Caco-2 (cell line): ENCODE measurements at regions not wholly inside any gene's neighbourhood (a gene's known extent, or its start where the extent isn't known, plus 50 kb on each side); places are given as distances from the start of the nearest gene placed in this dataset.

Experiments used
- BruUV-seq: library from RNA; stranded (reverse); fragments of 400-500 nt; replicated peaks from 2 replicates; lab custom pipeline; 2021; lab: Mats Ljungman, UMichigan
- CTCF ChIA-PET: fragments of 300-600 bp; sonication (Branson Sonifier 250); formaldehyde crosslinking; loops from one replicate; lab custom pipeline; 2022; ENCODE audit warnings: antibody characterized with exemption; lab: Charles Lee
- POLR2A ChIA-PET: fragments of 300-600 bp; sonication (Branson Sonifier 250); formaldehyde crosslinking; loops from one replicate; lab custom pipeline; 2022; ENCODE audit warnings: antibody characterized with exemption; lab: Charles Lee
- DNase-seq, 2 experiments: peaks; one replicate each; pipeline versions ENCODE4 v3.0.0 to v3.0.0-alpha.2; 2020 to 2022
- H3K27me3 ChIP-seq: replicated peaks from 2 replicates; pipeline ENCODE4 v1.6.0; 2011; ENCODE audit warnings: low read length; ENCODE audit not compliant: control insufficient read depth, insufficient read depth
- H3K36me3 ChIP-seq: 2 replicates; pipeline ENCODE4 v1.5.1; 2011; ENCODE audit warnings: low read length; ENCODE audit not compliant: control insufficient read depth, insufficient read depth
- H3K4me1 ChIP-seq: fragments of 250-450 bp; sonication (Bioruptor Pico); 2 replicates; pipeline ENCODE4 v1.5.1; 2020; ENCODE audit warnings: mild to moderate bottlenecking
- H3K4me3 ChIP-seq: 2 replicates; pipeline ENCODE4 v1.5.1; 2011; ENCODE audit warnings: low read depth, mild to moderate bottlenecking, control low read depth, low read length
- H3K9me3 ChIP-seq: fragments of 250-450 bp; sonication (Bioruptor Pico); 2 replicates; pipeline ENCODE4 v1.5.1; 2020; ENCODE audit warnings: mild to moderate bottlenecking, moderate library complexity
- H3K27ac Mint-ChIP-seq: one replicate; pipeline ENCODE4 v1.8.0; 2022; ENCODE audit warnings: mixed read lengths; ENCODE audit not compliant: unreplicated experiment
- H3K27me3 Mint-ChIP-seq: one replicate; pipeline ENCODE4 v1.8.0; 2022; ENCODE audit warnings: mixed read lengths; ENCODE audit not compliant: insufficient read depth, unreplicated experiment
- H3K36me3 Mint-ChIP-seq: one replicate; pipeline ENCODE4 v1.8.0; 2022; ENCODE audit warnings: mild to moderate bottlenecking, mixed read lengths; ENCODE audit not compliant: insufficient read depth, unreplicated experiment
- H3K4me1 Mint-ChIP-seq: one replicate; pipeline ENCODE4 v1.8.0; 2022; ENCODE audit warnings: low read depth, mixed read lengths; ENCODE audit not compliant: unreplicated experiment
- H3K4me3 Mint-ChIP-seq: one replicate; pipeline ENCODE4 v1.8.0; 2022; ENCODE audit warnings: mild to moderate bottlenecking, moderate library complexity, mixed read lengths; ENCODE audit not compliant: unreplicated experiment
- H3K9me3 Mint-ChIP-seq: one replicate; pipeline ENCODE4 v1.8.0; 2022; ENCODE audit warnings: mixed read lengths; ENCODE audit not compliant: unreplicated experiment
- CTCF ChIP-seq, 2 experiments: fragments of 200-600 bp in 1 of 2; IDR thresholded peaks; 1 replicate in 1 of 2; 2 replicates in 1 of 2; pipeline versions ENCODE4 v1.5.1 to v1.8.0; 2011 to 2022; ENCODE audit warnings: antibody characterized with exemption in 1 of 2, control low read depth in 1 of 2, inconsistent platforms in 1 of 2, low read depth in 1 of 2, low read length in 1 of 2, mild to moderate bottlenecking in 1 of 2, moderate library complexity in 1 of 2; ENCODE audit not compliant: insufficient read depth in 1 of 2, severe bottlenecking in 1 of 2, unreplicated experiment in 1 of 2
- intact Hi-C: fragments of 100-400 bp; cut with micrococcal nuclease; formaldehyde crosslinking; loops from one replicate; pipeline ENCODE4 v1.10.0; 2022; ENCODE audit not compliant: unreplicated experiment

GRCh38 chr2:221211653-221212052, 360.5 kb downstream of the EPHA4 start:
- H3K27me3 Mint-ChIP-seq, result no peaks in the 10 kb centered on the region
- BruUV-seq, result no TSS peak
- no peaks in the 10 kb centered on the region for H3K9me3 ChIP-seq

GRCh38 chr2:221212105-221212504, 360.0 kb downstream of the EPHA4 start:
- no peaks in the 10 kb centered on the region for H3K9me3 Mint-ChIP-seq
- no peak for TF ChIP-seq CTCF (IDR thresholded peaks at IDR 0.05; ENCODE audit: insufficient read depth in 1 of 2, low read depth in 1 of 2, low read length in 1 of 2, severe bottlenecking in 1 of 2, unreplicated experiment in 1 of 2)
- H3K36me3 Mint-ChIP-seq, result no peaks in the 10 kb centered on the region

More at GRCh38 chr2:221211653-221212052, 360.5 kb downstream of the EPHA4 start:
- ChIA-PET CTCF (no interaction called here), POLR2A (no interaction called here)
- Histone ChIP-seq H3K36me3 (no peaks in the 10 kb centered on the region), H3K4me1 (no peaks in the 10 kb centered on the region), H3K4me3 (no peak overlapping the region), H3K27me3 (no peaks in the 10 kb centered on the region)
- Mint-ChIP-seq H3K9me3 (no peaks in the 10 kb centered on the region), H3K4me1 (no peaks in the 10 kb centered on the region), H3K36me3 (no peaks in the 10 kb centered on the region), H3K27ac (no peak overlapping the region), H3K4me3 (no peak overlapping the region)
- intact Hi-C loops, result no loop called here
- no peak for DNase-seq
- no peak for TF ChIP-seq CTCF (IDR thresholded peaks at IDR 0.05; ENCODE audit: insufficient read depth in 1 of 2, low read depth in 1 of 2, low read length in 1 of 2, severe bottlenecking in 1 of 2, unreplicated experiment in 1 of 2)

GRCh38 chr2:221215487-221215886, 356.6 kb downstream of the EPHA4 start:
- CTCF ChIA-PET, result no interaction called here
- POLR2A ChIA-PET, result no interaction called here
- BruUV-seq, result no TSS peak

More at GRCh38 chr2:221212105-221212504, 360.0 kb downstream of the EPHA4 start:
- no peaks in the 10 kb centered on the region for H3K27me3 ChIP-seq
- intact Hi-C loops, result no loop called here
- Mint-ChIP-seq H3K4me1 (no peaks in the 10 kb centered on the region), H3K27ac (no peak overlapping the region), H3K27me3 (no peaks in the 10 kb centered on the region), H3K4me3 (no peak overlapping the region)
- no peaks in the 10 kb centered on the region for H3K4me1 ChIP-seq
- no peaks in the 10 kb centered on the region for H3K9me3 ChIP-seq
- no peak for DNase-seq
- no TSS peak for BruUV-seq
- CTCF ChIA-PET, result no interaction called here
- no peaks in the 10 kb centered on the region for H3K36me3 ChIP-seq
- no peak overlapping the region for H3K4me3 ChIP-seq
- POLR2A ChIA-PET, result no interaction called here

More at GRCh38 chr2:221215487-221215886, 356.6 kb downstream of the EPHA4 start:
- H3K36me3 Mint-ChIP-seq, result peaks cover 5% of the 10 kb centered on the region
- H3K27me3 ChIP-seq, result no peaks in the 10 kb centered on the region
- no peaks in the 10 kb centered on the region for H3K4me1 ChIP-seq
- H3K27ac Mint-ChIP-seq, result no peak overlapping the region
- H3K27me3 Mint-ChIP-seq, result no peaks in the 10 kb centered on the region
- no peak for TF ChIP-seq CTCF (IDR thresholded peaks at IDR 0.05; ENCODE audit: insufficient read depth in 1 of 2, low read depth in 1 of 2, low read length in 1 of 2, severe bottlenecking in 1 of 2, unreplicated experiment in 1 of 2)
- DNase-seq, result no peak
- no peaks in the 10 kb centered on the region for H3K4me1 Mint-ChIP-seq
- no peaks in the 10 kb centered on the region for H3K9me3 Mint-ChIP-seq
- no peak overlapping the region for H3K4me3 Mint-ChIP-seq
- H3K4me3 ChIP-seq, result no peak overlapping the region
- no peaks in the 10 kb centered on the region for H3K9me3 ChIP-seq
- no peaks in the 10 kb centered on the region for H3K36me3 ChIP-seq
- intact Hi-C loops, result no loop called here
